G401.6 (cell line): ENCODE measurements at regions not wholly inside any gene's neighbourhood (a gene's known extent, or its start where the extent isn't known, plus 50 kb on each side); places are given as distances from the start of the nearest gene placed in this dataset.
"Not testable (repeated sequence)": the region's sequence is repeated elsewhere in the genome, so short reads cannot be mapped to it uniquely, and the experiment has no call there.

Experiments
- FAIRE-seq: peaks from 2 replicates; lab custom pipeline; 2012; peaks lifted over from hg19 to GRCh38; lab: Jason Lieb, UNC

GRCh38 chr1:194809215-194809614 is 1622.8 kb upstream of the B3GALT2 start:
- no peak for FAIRE-seq

GRCh38 chr1:194807530-194808220 is 1621.3 kb upstream of the B3GALT2 start:
- no peak for FAIRE-seq

- FAIRE-seq = no peak
Observed at GRCh38 chr1:194802572-194802971, 1616.2 kb upstream of the B3GALT2 start.

- FAIRE-seq = no peak
Observed at GRCh38 chr1:194795917-194796593, 1609.6 kb upstream of the B3GALT2 start.

- FAIRE-seq = no peak
Observed at GRCh38 chr1:194787001-194787400, 1600.6 kb upstream of the B3GALT2 start.

GRCh38 chr1:194786027-194786426 is 1599.6 kb upstream of the B3GALT2 start:
- no peak for FAIRE-seq

GRCh38 chr1:194776657-194777056 is 1590.2 kb upstream of the B3GALT2 start:
- FAIRE-seq = no peak

GRCh38 chr1:194774535-194774934 is 1588.1 kb upstream of the B3GALT2 start:
- no peak for FAIRE-seq

GRCh38 chr1:194755241-194755994 is 1569.0 kb upstream of the B3GALT2 start:
- no peak for FAIRE-seq

- FAIRE-seq = not testable (repeated sequence)
Observed at GRCh38 chr1:194738843-194739242, 1552.4 kb upstream of the B3GALT2 start.

GRCh38 chr1:194734970-194735369 is 1548.6 kb upstream of the B3GALT2 start:
- FAIRE-seq = no peak

- FAIRE-seq = no peak
Observed at GRCh38 chr1:194731025-194731424, 1544.6 kb upstream of the B3GALT2 start.

- FAIRE-seq = no peak
Observed at GRCh38 chr1:194730304-194730703, 1543.9 kb upstream of the B3GALT2 start.

GRCh38 chr1:194723067-194723466 is 1536.7 kb upstream of the B3GALT2 start:
- no peak for FAIRE-seq

- no peak for FAIRE-seq
Observed at GRCh38 chr1:194717941-194718340, 1531.5 kb upstream of the B3GALT2 start.

GRCh38 chr1:194717334-194717733 is 1530.9 kb upstream of the B3GALT2 start:
- FAIRE-seq = no peak

GRCh38 chr1:194710671-194711070 is 1524.3 kb upstream of the B3GALT2 start:
- no peak for FAIRE-seq

- no peak for FAIRE-seq
Observed at GRCh38 chr1:194709439-194709838, 1523.0 kb upstream of the B3GALT2 start.

GRCh38 chr1:194707074-194707473 is 1520.7 kb upstream of the B3GALT2 start:
- FAIRE-seq = no peak

- FAIRE-seq = no peak
Observed at GRCh38 chr1:194705123-194705854, 1518.9 kb upstream of the B3GALT2 start.

- FAIRE-seq = no peak
Observed at GRCh38 chr1:194698908-194699318, 1512.5 kb upstream of the B3GALT2 start.

- no peak for FAIRE-seq
Observed at GRCh38 chr1:194693244-194693643, 1506.8 kb upstream of the B3GALT2 start.

GRCh38 chr1:194684636-194685035 is 1498.2 kb upstream of the B3GALT2 start:
- no peak for FAIRE-seq
